H1 (cell line): ENCODE measurements at regions not wholly inside any gene's neighbourhood (a gene's known extent, or its start where the extent isn't known, plus 50 kb on each side); places are given as distances from the start of the nearest gene placed in this dataset.

Experiments used
- CTCF ChIA-PET: fragments of 300-600 bp; sonication (Branson Sonifier 250); formaldehyde crosslinking; loops from one replicate; lab custom pipeline; 2021; ENCODE audit not compliant: partially characterized antibody; lab: Charles Lee
- POLR2A ChIA-PET: fragments of 300-600 bp; sonication (Branson Sonifier 250); formaldehyde crosslinking; loops from one replicate; lab custom pipeline; 2021; ENCODE audit warnings: inconsistent platforms; ENCODE audit not compliant: partially characterized antibody; lab: Charles Lee
- DNase-seq, 2 experiments: peaks; one replicate each; pipeline versions ENCODE4 v3.0.0 to v3.0.0-alpha.2; 2010 to 2022; ENCODE audit warnings: low spot score in 2 of 2, low read depth in 1 of 2, mixed read lengths in 1 of 2
- FAIRE-seq: peaks from 2 replicates; lab custom pipeline; 2011; peaks lifted over from hg19 to GRCh38; lab: Jason Lieb, UNC
- H2AFZ ChIP-seq: 2 replicates; pipeline ENCODE4 v1.8.1; 2012; ENCODE audit warnings: low read length, inconsistent platforms
- H2AK5ac ChIP-seq: 2 replicates; pipeline ENCODE4 v1.6.1; 2013; ENCODE audit warnings: low read depth, low read length
- H2BK120ac ChIP-seq: replicated peaks from 2 replicates; pipeline ENCODE3; 2013; ENCODE audit warnings: low read depth, low read length, inconsistent platforms
- H2BK12ac ChIP-seq: 2 replicates; pipeline ENCODE4 v1.6.1; 2013; ENCODE audit warnings: low read depth, low read length
- H2BK15ac ChIP-seq: 2 replicates; pipeline ENCODE4 v1.6.1; 2013; ENCODE audit warnings: low read length
- H2BK20ac ChIP-seq: 2 replicates; pipeline ENCODE4 v1.6.1; 2013; ENCODE audit warnings: low read length
- H2BK5ac ChIP-seq: 2 replicates; pipeline ENCODE4 v1.6.1; 2013; ENCODE audit warnings: low read depth, low read length
- H3K14ac ChIP-seq: 2 replicates; pipeline ENCODE4 v1.6.1; 2013; ENCODE audit warnings: inconsistent platforms; ENCODE audit not compliant: insufficient read length
- H3K18ac ChIP-seq: 2 replicates; pipeline ENCODE4 v1.6.1; 2013; ENCODE audit warnings: low read length; ENCODE audit errors: extremely low read depth
- H3K23ac ChIP-seq: 2 replicates; pipeline ENCODE4 v1.6.1; 2013; ENCODE audit warnings: inconsistent platforms; ENCODE audit not compliant: insufficient read length
- H3K23me2 ChIP-seq: 2 replicates; pipeline ENCODE4 v1.6.1; 2013; ENCODE audit warnings: low read depth, low read length
- H3K27ac ChIP-seq: 2 replicates; pipeline ENCODE4 v1.6.1; 2011; ENCODE audit warnings: low read depth, low read length, inconsistent platforms
- H3K27me3 ChIP-seq, 4 experiments: replicated peaks in 1 of 4; 1 replicate in 1 of 4; 2 replicates in 3 of 4; pipeline versions ENCODE4 v1.6.1 to v1.8.1; 2011 to 2013; ENCODE audit warnings: low read length in 3 of 4, mild to moderate bottlenecking in 3 of 4, inconsistent platforms in 2 of 4, mixed read lengths in 2 of 4, moderate library complexity in 1 of 4; ENCODE audit not compliant: control insufficient read depth in 3 of 4, insufficient read depth in 3 of 4; ENCODE audit errors: extremely low read depth in 1 of 4
- H3K36me3 ChIP-seq, 4 experiments: 2 replicates each; pipeline versions ENCODE4 v1.6.1 to v1.8.1; 2011 to 2013; ENCODE audit warnings: mild to moderate bottlenecking in 4 of 4, low read length in 3 of 4, moderate library complexity in 2 of 4, control low read depth in 1 of 4, inconsistent platforms in 1 of 4; ENCODE audit not compliant: insufficient read depth in 4 of 4, control insufficient read depth in 2 of 4
- H3K4ac ChIP-seq: replicated peaks from 2 replicates; pipeline ENCODE3; 2013; ENCODE audit warnings: low read length, low read depth, mixed read lengths, inconsistent platforms; ENCODE audit not compliant: insufficient read length
- H3K4me1 ChIP-seq, 4 experiments: replicated peaks in 1 of 4; 1 replicate in 1 of 4; 2 replicates in 3 of 4; pipeline versions ENCODE4 v1.6.1 to v1.8.1; 2011 to 2013; ENCODE audit warnings: low read length in 3 of 4, inconsistent platforms in 2 of 4, mixed read lengths in 1 of 4; ENCODE audit not compliant: insufficient read depth in 4 of 4, control insufficient read depth in 3 of 4
- H3K4me2 ChIP-seq, 2 experiments: 2 replicates each; pipeline versions ENCODE4 v1.6.1 to v1.8.1; 2011 to 2013; ENCODE audit warnings: low read depth in 2 of 2, low read length in 2 of 2, control low read depth in 1 of 2, inconsistent platforms in 1 of 2, mild to moderate bottlenecking in 1 of 2; ENCODE audit not compliant: insufficient read depth in 1 of 2
- H3K4me3 ChIP-seq, 4 experiments: fragments of 200-600, 300-600 bp in 1 of 4; sonication (generic), shearing (Covaris generic), sonication (Bioruptor Twin) in 1 of 4; 2 replicates each; pipeline versions ENCODE4 v1.5.1 to v1.8.1; 2011 to 2016; ENCODE audit warnings: low read length in 4 of 4, low read depth in 3 of 4, control low read depth in 2 of 4, inconsistent platforms in 2 of 4, mild to moderate bottlenecking in 2 of 4, mixed read lengths in 1 of 4, moderate library complexity in 1 of 4; ENCODE audit not compliant: insufficient read depth in 2 of 4; ENCODE audit errors: extremely low read depth in 1 of 4
- H3K56ac ChIP-seq: replicated peaks from 2 replicates; pipeline ENCODE3; 2013; ENCODE audit warnings: low read depth, mild to moderate bottlenecking, mixed read lengths, low read length, inconsistent platforms; ENCODE audit not compliant: insufficient read length
- H3K79me1 ChIP-seq: 2 replicates; pipeline ENCODE4 v1.6.1; 2013; ENCODE audit warnings: low read depth, low read length, control low read depth
- H3K79me2 ChIP-seq, 2 experiments: 2 replicates each; pipeline versions ENCODE4 v1.6.1 to v1.8.1; 2012 to 2013; ENCODE audit warnings: low read length in 2 of 2, mild to moderate bottlenecking in 2 of 2, inconsistent platforms in 1 of 2; ENCODE audit not compliant: insufficient read depth in 2 of 2, control insufficient read depth in 1 of 2
- H3K9ac ChIP-seq, 4 experiments: replicated peaks in 1 of 4; 1 replicate in 1 of 4; 2 replicates in 3 of 4; pipeline versions ENCODE4 v1.6.1 to v1.8.1; 2011 to 2013; ENCODE audit warnings: low read depth in 3 of 4, low read length in 3 of 4, control low read depth in 2 of 4, mild to moderate bottlenecking in 2 of 4, moderate library complexity in 2 of 4, inconsistent platforms in 1 of 4; ENCODE audit errors: extremely low read depth in 1 of 4
- H3K9me3 ChIP-seq, 2 experiments: 2 replicates each; pipeline versions ENCODE4 v1.6.1 to v1.8.1; 2012 to 2013; ENCODE audit warnings: mild to moderate bottlenecking in 2 of 2, moderate library complexity in 2 of 2, control low read depth in 1 of 2, inconsistent platforms in 1 of 2, low read depth in 1 of 2, low read length in 1 of 2, mixed read lengths in 1 of 2; ENCODE audit not compliant: insufficient read depth in 2 of 2
- H4K20me1 ChIP-seq, 2 experiments: replicated peaks in 1 of 2; 2 replicates each; pipeline versions ENCODE3 to v1.8.1; 2011 to 2013; ENCODE audit warnings: inconsistent platforms in 2 of 2, low read length in 2 of 2, mild to moderate bottlenecking in 1 of 2; ENCODE audit not compliant: insufficient read depth in 2 of 2, control insufficient read depth in 1 of 2
- H4K5ac ChIP-seq: 2 replicates; pipeline ENCODE4 v1.6.1; 2013; ENCODE audit warnings: low read length, low read depth, mixed read lengths, inconsistent platforms; ENCODE audit not compliant: insufficient read length
- H4K8ac ChIP-seq: 2 replicates; pipeline ENCODE4 v1.8.0; 2013; ENCODE audit warnings: mild to moderate bottlenecking, moderate library complexity, low read length, inconsistent platforms; ENCODE audit not compliant: insufficient read depth; ENCODE audit errors: extremely low read depth
- H4K91ac ChIP-seq: replicated peaks from 2 replicates; pipeline ENCODE3; 2013; ENCODE audit warnings: low read length, mixed read lengths, inconsistent platforms; ENCODE audit not compliant: insufficient read length
- ATF3 ChIP-seq: IDR thresholded peaks from 2 replicates; pipeline ENCODE4 v1.6.1; 2011; ENCODE audit warnings: low read depth, mild to moderate bottlenecking, low read length; ENCODE audit not compliant: insufficient read depth
- BCL11A ChIP-seq, 2 experiments: IDR thresholded peaks; one replicate each; pipeline ENCODE4 v1.6.1; 2011; ENCODE audit warnings: low read depth in 2 of 2, low read length in 2 of 2, mild to moderate bottlenecking in 2 of 2
- CBX8 ChIP-seq: fragments of 300-800, 300-1000 bp; sonication (generic); IDR thresholded peaks from 2 replicates; pipeline ENCODE4 v1.7.1; 2016; ENCODE audit warnings: low read depth, low read length, borderline replicate concordance
- CEBPB ChIP-seq: IDR thresholded peaks from 2 replicates; pipeline ENCODE4 v1.6.1; 2012; ENCODE audit warnings: low read depth, low read length
- GABPA ChIP-seq: IDR thresholded peaks from 2 replicates; pipeline ENCODE4 v1.6.1; 2011; ENCODE audit warnings: mild to moderate bottlenecking, low read length, moderate library complexity, borderline replicate concordance; ENCODE audit not compliant: insufficient read depth
- MAX ChIP-seq: IDR thresholded peaks from 2 replicates; pipeline ENCODE4 v1.6.1; 2012; ENCODE audit warnings: inconsistent platforms
- NRF1 ChIP-seq: IDR thresholded peaks from 2 replicates; pipeline ENCODE4 v1.6.1; 2011; ENCODE audit warnings: mild to moderate bottlenecking, low read depth, low read length, improper control_type of control experiment
- PHF8 ChIP-seq: fragments of 200-600 bp; sonication (generic); conservative IDR thresholded peaks from 2 replicates; pipeline ENCODE4 v1.7.1; 2012; ENCODE audit warnings: low read depth, mild to moderate bottlenecking, inconsistent platforms, low read length, moderate library complexity
- POU5F1 ChIP-seq: IDR thresholded peaks from 2 replicates; pipeline ENCODE4 v1.6.1; 2011; ENCODE audit warnings: low read depth, mild to moderate bottlenecking, low read length, moderate library complexity
- RFX5 ChIP-seq: IDR thresholded peaks from 2 replicates; pipeline ENCODE4 v1.6.1; 2011; ENCODE audit warnings: low read depth, low read length, improper control_type of control experiment, borderline replicate concordance
- SIRT6 ChIP-seq: IDR thresholded peaks from one replicate; pipeline ENCODE4 v1.7.1; 2012; ENCODE audit warnings: low read length, inconsistent platforms
- SP1 ChIP-seq: IDR thresholded peaks from 2 replicates; pipeline ENCODE4 v1.6.1; 2011; ENCODE audit warnings: low read depth, low read length
- SRF ChIP-seq: IDR thresholded peaks from 2 replicates; pipeline ENCODE4 v1.6.1; 2011; ENCODE audit warnings: mild to moderate bottlenecking, low read depth, low read length, moderate library complexity
- TEAD4 ChIP-seq: IDR thresholded peaks from 2 replicates; pipeline ENCODE4 v1.6.1; 2012; ENCODE audit warnings: low read depth, low read length, inconsistent platforms, mixed read lengths
- whole genome bisulfite sequencing, 2 experiments: shearing (Covaris generic) in 1 of 2; methylation state at CpG; one replicate each; pipeline versions ENCODE4 v1.1.6 to v1.1.7; 2013 to 2015; ENCODE audit warnings: low lambda C conversion rate in 2 of 2, mixed read lengths in 2 of 2, inconsistent platforms in 1 of 2, low coverage in 1 of 2, missing lambda C conversion rate in 1 of 2; ENCODE audit not compliant: insufficient replicate concordance in 2 of 2, insufficient coverage in 1 of 2, insufficient read length in 1 of 2; ENCODE audit errors: extremely low coverage in 1 of 2, missing lambda C conversion rate in 1 of 2; 5-methylcytosine and 5-hydroxymethylcytosine counted together

DNA sequence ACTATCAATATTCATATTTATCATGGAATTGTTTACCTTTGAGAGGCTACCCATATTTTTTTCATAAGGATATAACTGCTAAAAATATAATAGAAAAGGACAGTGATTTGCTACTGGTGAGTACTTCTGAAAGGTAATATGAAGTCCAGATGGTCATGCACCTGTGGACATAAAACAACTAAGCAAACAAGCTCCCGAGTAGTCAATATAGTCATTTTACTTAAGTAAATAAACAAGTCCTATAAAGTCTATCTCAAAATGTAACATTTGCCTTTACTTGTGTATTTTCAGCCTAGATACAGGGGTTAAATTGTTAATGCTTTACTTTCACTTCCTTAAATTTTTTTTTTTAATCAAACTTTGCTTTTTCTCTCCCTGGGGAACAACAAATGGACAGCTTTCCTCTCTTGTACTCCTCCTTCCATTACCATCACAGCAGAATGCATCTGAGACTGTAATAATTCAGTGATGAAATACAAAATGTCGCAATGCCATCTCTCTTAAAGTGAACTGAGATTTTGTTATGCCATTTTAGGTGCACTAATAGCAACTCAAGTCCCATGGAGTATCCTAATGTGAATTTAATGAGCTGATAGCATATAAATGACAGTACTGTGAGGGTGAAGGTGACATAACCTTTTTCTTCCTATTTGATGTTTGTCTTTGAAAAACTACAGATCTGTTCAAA is 1325.4 kb upstream of the ZEB2 start:
- ChIA-PET CTCF (interaction anchor here (0.6 kb wide), 2 partner anchors 23 to 90 kb away, joined by 3 read pairs; no protein-coding TSS in a partner anchor), POLR2A (no interaction called here)
- Histone ChIP-seq H3K23me2 (no peaks in the 10 kb centered on the region), H3K79me2 (no peaks in the 10 kb centered on the region), H4K20me1 (no peaks in the 10 kb centered on the region), H4K91ac (no peak overlapping the region), H2BK120ac (no peak overlapping the region), H3K79me1 (no peaks in the 10 kb centered on the region), H3K27me3 (no peaks in the 10 kb centered on the region), H3K4me2 (no peak overlapping the region), H4K5ac (no peak overlapping the region), H3K4me3 (no peak overlapping the region), H3K9ac (no peak overlapping the region), H2BK15ac (no peak overlapping the region), H3K27ac (no peak overlapping the region), H2BK5ac (no peak overlapping the region), H3K23ac (no peak overlapping the region), H3K18ac (no peak overlapping the region), H3K14ac (no peak overlapping the region), H2BK12ac (no peak overlapping the region), H2AFZ (no peak overlapping the region), H2AK5ac (no peak overlapping the region), H3K9me3 (no peaks in the 10 kb centered on the region; a peak in 1 of 4 replicates), H3K56ac (no peak overlapping the region), H4K8ac (no peak overlapping the region), H3K4ac (no peak overlapping the region), H3K4me1 (no peaks in the 10 kb centered on the region), H3K36me3 (no peaks in the 10 kb centered on the region), H2BK20ac (no peak overlapping the region)
- FAIRE-seq = no peak
- 92% methylated on average over 2 of the region's 2 CpGs; no CpG with 5 or more reads in 1 of the 2 experiments for WGBS, 2 experiments
- no peak for DNase-seq
- TF ChIP-seq BCL11A (IDR thresholded peaks at IDR 0.05; ENCODE audit: low read depth in 2 of 2, low read length in 2 of 2) (no peak), GABPA (no peak), SP1 (no peak), TEAD4 (no peak), SRF (no peak), ATF3 (no peak), SIRT6 (no peak), PHF8 (no peak), MAX (no peak), RFX5 (no peak), CEBPB (no peak), POU5F1 (no peak), NRF1 (no peak), CBX8 (no peak)
